ENCODE measurements at regions not wholly inside any gene's neighbourhood (a gene's known extent, or its start where the extent isn't known, plus 50 kb on each side); places are given as distances from the start of the nearest gene placed in this dataset.

- no peak for TF ChIP-seq CTCF (IDR thresholded peaks at IDR 0.05)
- TF ChIP-seq POLR2A (IDR thresholded peaks at IDR 0.05): no peak
Observed at GRCh38 chr6:74269600-74269858, 573.5 kb downstream of the CD109 start.
